ENCODE measurements at regions not wholly inside any gene's neighbourhood (a gene's known extent, or its start where the extent isn't known, plus 50 kb on each side); places are given as distances from the start of the nearest gene placed in this dataset.

DNA sequence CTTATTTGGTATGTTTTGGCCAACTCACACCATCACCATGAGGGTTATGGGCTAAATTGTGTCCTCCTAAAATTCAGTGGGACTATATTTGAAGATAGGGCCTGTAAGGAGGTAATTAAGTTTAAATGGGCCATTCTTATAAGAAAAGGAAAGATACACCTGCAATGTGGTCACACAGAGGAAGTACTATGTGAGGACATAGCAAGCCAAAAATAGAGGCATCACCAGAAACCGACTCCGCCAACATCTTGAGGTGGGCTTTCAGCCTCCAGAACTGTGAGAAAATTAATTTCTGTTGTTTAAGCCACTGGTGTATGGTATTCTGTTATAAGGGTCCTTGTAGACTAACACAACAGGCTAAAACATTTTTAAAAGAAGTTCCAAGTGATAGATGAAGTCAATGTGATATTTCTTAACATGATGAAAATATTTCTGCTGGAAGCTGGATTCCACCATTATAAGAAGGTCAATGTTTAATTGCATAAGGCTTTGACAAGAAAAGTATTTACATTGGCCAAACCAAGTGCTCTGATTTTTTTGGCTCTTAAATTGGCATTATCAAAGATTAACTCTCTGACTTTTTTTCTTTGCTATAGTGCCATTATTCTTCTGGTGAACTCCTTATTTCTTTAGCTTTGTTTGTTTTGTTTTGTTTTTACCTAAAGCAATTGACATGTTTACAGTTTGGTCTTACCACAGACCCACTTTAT is 540.9 kb downstream of the PPARGC1A start:
- DNase-seq (ENCODE audit: low spot score) = no peak

DNA sequence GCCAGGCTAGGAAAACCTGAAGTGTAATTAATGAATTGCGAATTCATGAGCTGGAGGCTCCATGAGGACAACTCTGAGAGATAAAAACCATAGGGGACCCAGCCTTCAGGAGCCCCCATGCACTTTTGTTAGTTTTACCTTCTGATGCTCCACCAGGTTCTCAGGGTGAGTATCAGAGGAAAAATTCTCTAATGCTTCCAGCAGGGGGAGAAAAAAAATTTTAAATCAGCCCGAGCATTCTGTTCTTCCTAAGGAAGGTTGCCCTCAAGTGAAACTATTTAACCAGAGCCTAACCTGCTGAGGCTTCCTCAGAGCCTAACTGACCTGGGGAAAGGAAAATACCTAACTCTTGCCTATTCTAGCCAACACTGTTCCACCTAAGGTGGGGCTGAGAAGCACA is 552.6 kb downstream of the PPARGC1A start:
- no peak for DNase-seq (ENCODE audit: low spot score)

DNA sequence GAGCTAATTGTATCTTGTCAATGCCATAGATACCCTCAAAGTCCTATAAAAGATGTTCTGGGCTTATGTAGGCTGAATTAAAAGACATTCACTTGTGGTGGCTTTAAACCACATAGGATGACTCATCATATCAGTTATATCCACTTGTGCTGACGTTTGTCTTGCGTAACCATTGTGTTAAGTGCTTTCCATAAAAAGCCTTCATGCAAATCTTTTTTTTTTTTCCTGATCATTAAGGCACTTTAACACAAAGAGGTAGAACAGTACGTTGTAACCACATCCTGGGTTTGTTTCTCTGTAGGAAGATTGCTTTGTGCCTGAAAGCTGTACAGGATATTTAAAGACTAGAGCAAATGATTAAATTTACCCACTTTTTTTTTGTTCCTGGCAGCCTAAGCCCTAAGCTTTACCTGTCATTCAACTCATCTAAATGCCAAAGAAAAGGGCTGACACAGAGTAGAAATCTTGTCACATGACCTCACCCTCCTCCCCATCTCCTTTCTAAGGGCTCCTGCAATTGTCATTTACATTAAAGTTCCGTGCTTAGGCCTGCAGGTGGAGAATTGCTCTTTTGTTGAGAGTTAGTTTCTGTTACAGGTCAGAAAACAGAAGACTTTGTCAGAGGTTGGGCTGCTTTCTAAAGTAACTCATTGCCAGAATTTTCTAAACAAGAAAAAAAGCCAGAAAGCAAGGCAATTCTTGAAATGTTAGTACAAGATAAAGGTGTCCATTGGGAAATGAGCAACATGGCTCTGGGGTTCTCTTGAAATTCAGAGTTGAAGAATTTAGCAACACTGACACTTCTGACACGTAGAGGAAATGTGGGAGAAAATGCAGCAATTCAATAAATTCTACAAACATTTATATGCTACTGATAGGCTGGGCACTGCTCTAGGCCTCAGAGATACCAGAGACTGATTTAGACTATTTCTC is 555.6 kb downstream of the PPARGC1A start:
- no peak for DNase-seq (ENCODE audit: low spot score)

DNA sequence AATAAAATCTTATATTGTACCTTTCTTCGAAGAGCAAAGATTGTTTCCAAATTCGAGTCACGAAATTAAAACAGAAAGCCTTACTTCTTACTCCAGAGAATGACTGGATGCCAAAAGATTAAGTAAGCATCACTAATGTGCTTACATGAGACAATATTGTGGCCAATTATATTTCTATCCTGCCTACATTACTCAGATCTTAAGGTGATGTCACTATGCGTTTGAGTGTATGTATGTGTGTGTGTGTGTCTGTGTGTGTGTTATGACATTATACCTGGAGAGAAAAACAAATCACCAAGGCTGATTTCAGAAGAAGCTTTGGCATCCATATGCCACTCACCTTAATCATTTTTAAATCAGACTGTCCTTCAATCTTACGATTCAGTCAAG is 556.3 kb downstream of the PPARGC1A start:
- no peak for DNase-seq (ENCODE audit: low spot score)

DNA sequence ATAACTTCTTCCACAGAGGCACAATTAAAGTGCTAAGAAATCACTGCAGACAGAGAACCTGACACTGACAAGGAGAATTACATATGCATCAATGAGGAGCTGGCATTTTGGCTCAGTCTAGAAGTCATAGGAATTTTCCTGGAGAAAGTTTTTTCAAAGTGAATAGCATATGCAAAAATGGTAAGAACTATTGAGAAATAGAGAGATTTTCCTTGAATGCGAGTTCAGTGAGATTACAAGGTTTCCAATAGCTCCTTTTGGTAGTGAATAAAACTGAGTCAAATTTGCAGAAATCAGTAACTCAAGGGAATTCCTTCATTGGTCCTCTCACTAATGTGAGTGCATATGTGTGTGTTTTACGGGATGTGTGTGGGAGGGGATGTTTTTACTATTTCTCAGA is 557.5 kb downstream of the PPARGC1A start:
- no peak for DNase-seq (ENCODE audit: low spot score)

DNA sequence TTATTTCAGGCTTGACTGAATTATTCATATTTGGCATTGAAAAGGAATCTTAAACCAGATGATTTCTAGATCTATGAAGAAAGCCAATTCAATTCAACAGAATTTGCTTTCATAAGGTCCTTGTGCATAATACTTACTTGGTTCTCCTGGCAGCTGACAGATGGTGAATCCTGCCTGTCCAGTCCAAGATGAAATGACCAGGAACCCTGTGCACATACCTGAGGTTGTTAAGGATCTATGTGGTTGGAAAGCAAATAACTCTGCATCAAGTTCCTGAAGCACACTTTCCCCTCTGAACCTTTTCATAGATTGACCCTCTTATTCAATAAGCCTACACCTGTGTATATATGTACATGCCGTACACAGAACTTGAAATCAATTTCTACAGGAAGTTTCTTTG is 562.7 kb downstream of the PPARGC1A start:
- DNase-seq (ENCODE audit: low spot score) = no peak

DNA sequence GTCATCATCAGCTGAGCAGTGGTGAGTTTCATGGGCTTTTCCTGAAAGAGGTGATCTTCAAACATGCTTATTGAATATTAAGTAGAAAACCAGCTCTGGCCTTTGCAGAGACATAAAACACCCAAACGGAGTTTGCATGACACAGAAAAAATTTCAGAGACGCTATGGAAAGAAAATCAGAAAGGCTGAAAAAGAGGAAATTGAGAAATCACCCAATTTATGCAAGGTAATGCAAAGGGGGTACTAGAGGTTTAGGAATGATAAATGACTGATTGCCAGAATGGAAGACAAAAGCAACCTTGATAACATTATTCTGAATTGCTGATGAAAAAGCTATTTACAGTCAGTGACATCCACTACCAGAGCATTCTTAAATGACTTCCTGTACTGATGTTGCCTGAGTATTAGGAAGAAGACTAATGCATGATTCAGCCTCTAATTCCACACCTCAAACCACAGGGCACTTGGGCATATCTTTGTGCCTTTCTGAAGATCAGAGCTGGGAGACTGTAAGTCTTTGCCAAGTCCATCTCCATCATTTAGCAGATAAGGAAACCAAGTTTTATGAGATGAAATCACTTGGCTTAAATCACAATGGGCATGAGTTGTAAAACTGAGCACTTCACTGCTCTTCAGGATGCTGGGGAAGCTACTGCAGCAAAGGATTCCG is 565.7 kb downstream of the PPARGC1A start:
- no peak for DNase-seq (ENCODE audit: low spot score)

DNA sequence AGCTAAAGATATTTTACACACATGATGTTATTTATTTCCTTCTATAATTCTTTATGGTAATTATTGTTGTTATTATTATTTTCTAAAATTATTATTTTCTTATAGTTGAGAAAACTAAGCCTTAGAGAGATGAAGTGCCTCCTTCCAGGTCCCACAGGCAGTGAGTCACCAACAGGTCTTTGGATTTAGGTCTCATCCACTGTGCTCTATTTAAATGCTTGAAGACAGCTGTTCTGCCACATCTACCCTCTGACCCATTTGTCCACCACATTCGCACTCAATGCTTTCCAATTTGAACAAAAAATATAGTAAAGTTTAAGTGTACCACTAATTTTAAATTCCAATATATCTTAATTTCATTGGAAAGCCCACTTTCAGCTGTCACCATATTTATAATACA is 566.4 kb downstream of the PPARGC1A start:
- no peak for DNase-seq (ENCODE audit: low spot score)

DNA sequence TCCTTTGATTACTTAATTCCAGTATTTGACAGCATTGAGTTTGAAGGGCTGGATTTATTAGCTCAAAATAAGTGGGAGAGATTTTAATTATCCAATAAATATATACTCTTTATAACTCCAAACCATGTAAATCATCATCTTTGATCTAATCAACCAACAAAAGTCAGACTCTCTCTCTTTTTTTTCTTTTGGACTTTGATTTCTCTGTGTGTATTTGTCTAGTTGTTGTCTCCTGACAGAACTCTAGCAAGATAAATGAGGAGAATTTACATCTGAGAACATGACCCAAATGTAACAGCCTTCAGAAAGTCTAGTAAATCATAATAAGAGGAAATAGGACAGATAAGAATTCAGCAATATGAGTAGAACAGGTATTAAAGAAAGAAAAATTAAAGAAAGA is 567.1 kb downstream of the PPARGC1A start:
- DNase-seq (ENCODE audit: low spot score) = no peak

DNA sequence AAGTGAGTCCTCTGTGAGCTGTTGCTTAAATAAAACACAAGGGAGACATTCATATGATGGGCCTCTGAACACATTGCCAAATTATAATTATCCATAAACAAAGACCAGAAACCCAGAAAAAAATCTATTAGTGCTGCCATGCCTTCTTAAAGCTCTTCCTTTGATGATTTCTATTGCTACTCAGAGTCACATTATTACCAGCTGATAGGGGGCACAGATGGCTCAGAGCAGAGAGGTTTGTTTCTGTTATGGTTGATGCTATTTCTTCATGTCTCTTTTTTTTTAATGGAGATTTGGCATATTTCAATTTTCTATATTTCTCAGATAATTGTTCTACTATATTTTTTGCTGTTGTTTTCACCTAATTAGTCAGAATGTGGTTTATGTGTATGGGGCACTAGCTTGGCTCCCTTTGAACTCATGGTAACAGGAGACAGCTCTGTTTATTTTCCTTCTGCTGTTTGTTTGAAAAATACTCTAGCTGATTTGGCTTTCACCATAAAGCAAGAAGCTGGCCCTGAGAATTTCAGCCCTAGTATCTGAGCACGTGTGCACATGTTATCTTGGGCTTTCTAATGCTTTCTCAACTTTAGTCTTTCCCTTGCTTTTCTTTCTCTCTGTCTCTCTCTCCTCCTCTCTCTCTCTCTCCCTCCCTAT is 568.8 kb downstream of the PPARGC1A start:
- no peak for DNase-seq (ENCODE audit: low spot score)

DNA sequence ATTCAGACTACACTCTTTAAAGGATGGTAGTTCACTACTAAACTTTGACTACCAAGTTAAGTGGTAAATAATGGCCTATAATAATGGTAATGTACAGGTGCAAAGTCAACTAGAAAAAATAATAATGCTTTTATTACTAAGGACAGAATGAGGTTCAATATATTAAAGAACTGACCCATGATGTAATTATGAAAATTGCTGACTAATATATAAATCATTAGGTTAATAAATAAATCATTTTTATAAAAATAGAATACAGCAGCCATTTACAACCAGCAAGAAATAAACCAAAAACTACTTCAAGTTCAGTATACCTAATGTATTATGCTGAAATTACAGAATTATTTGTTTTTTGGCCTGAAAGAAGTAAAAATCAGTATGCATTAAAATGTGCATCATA is 577.2 kb downstream of the PPARGC1A start:
- no peak for DNase-seq (ENCODE audit: low spot score)

DNA sequence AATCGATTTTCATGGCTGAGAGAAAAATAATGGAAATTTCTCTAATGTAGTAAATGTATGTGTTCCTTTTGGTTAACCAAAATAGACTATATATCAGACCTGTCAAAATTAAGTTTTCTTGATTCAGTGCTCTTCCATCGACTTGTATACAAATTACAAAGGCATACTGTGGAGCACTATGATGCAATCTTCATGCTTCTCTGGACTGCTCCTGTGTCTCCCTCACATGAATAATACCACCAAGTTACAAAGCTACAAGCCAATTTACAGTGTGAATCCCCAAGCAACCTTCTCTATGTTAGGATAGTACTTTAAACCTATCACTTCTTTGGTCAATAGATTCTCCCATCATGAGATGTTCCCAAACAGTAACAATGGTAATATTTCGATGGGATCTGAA is 577.9 kb downstream of the PPARGC1A start:
- DNase-seq (ENCODE audit: low spot score) = no peak

DNA sequence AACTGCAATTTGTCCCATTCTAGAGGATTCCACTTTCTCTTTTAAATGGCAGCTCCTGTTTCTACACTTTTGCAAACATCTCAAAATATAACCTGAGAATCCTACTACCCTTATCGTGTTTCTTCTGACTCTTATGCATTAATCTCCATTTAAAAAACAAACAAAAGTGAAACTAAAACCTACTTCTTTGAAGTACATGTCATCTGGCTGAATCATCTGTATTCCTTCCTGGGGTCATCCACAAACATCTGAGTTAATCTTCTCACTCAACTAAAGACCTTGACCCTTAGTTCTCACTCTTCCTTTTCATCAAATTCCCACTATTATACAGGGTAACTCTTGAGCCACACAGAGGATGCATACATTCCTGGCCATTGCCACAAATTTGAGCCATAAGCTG is 584.8 kb downstream of the PPARGC1A start:
- no peak for DNase-seq (ENCODE audit: low spot score)

DNA sequence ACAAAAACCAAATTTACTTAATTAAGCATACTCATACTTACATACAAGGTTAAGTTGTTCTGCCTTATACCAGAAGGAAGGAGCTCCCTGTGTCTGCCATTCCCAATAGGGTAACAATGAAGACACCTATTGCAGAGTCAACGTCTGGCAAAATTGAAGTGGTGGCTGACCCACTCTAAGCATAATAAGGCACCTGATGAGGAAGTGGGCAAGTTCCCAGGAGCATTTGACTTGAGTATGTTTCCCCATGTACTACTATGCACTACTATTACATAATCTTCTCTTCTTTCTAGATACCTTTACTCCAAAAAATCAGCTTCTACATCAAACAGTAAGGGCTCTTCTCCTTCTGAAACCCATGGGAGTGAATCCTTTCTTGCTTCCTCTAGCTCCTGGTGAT is 591.5 kb downstream of the PPARGC1A start:
- DNase-seq (ENCODE audit: low spot score) = no peak

DNA sequence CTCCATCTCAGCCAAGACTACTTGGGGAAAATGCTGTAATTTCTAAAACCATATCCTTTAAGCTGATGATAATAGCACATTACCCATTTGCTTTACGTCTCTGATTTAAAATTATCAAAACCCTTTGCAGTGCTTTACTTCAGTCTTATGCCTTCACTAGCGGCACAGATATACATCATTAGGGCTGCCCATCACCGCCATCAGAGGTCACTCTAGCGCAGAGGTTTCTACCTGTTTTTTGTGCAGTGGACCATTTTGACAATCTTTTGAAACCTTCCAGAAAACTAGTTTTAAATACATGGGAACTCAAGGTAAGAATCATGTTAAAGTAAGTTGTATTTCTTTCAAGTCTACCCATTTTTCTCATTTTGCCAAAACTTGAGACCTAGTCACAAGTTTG is 592.5 kb downstream of the PPARGC1A start:
- DNase-seq (ENCODE audit: low spot score) = no peak

DNA sequence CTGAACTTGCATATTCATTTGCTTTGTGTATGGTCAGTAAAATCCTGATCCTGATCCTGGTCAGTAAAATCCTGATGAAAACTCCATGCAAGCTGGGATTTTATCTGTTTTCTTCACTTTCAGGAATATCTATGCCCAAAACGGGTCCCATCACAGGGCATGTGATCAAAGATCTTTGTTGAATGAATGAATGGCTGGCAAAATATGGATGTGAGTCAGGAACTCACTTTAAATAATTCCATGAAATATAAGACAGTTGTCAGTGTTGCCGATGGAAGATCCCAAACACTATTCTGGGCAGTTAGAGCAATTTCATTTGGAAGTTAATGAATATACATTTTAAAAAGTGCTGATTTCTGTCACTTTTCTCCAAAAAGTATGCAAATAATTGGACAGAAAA is 598.4 kb downstream of the GBA3 start:
- DNase-seq (ENCODE audit: low spot score) = no peak

DNA sequence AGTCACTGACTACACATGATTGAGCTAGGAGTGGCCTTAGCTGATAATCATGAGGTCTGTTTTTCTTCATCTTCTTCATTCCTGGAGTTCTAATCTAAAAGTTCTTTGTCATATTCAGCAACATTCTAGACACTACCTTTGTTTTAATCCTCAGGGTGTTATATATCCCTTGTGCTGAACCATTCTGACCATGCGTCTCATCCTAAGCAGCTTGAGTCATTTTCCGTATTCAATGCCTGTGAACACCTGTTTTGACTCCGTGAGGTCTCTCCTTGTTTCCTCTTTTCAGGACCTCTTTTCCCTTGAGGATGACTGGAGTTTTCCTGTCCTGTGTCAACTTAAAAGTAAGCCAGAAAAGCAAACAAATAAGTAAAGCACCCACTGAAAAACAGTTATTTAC is 597.9 kb downstream of the GBA3 start:
- DNase-seq (ENCODE audit: low spot score) = no peak

DNA sequence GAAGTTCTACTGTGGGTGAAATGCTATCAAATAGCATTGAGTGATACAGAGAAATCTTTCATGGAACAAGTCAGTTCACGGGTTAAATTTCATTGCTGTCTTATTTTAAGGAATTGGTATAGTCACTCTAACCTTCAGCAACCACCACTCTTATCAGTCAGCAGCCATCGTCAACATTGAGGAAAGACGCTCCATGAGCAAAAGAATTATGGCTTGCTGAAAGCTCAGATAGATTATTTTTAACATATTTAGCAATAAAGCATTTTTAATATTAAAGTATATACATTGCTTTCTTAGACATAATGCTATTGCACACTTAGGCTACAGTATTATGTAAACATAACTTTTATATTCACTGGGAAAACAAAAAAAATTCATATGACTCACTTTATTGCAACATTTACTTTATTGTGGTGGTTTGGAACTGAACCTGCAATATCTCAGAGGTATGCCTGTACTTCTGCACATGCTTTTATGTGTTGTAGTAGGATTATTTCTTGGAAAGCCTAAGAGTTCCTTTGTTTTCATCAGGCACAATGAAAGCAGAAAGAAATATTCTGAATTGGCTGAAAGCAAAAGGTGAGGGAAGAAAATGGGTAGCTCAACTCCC is 586.7 kb downstream of the GBA3 start:
- no peak for DNase-seq (ENCODE audit: low spot score)

DNA sequence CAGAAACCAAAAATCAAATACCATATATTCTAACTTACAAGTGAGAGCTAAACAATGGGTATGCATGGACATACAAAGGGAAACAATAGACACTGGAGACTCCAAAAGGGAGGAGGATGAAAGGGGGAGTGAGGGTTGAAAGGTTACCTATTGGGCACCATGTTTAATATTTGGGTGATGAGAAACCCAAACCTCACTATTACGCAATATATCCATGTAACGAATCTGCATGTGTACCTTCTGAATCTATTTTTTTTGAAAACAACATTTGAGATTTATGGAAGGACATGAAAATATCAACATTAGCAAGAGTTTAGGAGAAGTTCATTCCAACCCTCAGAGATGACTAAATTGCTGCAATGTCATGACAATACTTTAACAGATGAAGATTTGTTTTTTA is 586.1 kb downstream of the GBA3 start:
- DNase-seq (ENCODE audit: low spot score) = no peak

DNA sequence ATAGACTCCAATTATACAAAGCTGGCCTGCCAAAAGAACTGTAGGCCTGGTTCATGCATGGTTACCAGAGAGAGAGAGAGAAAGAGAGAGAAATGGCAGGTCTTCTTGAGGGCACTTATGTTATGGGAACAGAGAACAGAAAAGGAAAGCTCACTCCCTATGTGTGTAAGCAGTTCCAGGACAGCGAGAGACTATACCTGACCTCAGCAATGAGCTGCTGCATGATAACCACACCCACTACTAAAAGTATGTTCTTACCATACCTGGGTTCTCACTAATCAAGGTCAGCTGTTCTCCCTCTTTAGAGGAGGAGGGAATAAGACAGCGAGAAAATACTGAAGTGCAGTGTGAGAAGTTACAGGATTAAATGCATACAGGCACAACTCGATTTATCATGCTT is 583.3 kb downstream of the GBA3 start:
- no peak for DNase-seq (ENCODE audit: low spot score)

DNA sequence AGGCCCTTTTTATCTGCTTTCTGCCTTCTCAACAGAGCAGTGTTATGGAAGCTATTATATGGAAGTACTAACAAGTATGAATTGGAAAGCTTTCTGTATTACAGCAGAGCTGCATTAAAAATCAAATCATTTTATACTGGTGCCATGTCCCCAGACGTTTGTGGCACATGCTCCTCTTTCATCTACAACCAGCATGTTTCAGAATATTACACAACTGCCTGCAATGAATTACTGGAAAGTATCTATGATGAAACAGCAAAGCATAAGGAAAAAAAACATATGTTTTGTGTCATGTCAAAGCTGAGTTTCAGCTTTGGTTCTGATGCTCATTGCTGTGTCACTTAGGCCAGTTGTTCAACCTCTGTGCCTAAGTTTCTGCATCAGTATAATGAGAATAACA is 576.8 kb downstream of the GBA3 start:
- no peak for DNase-seq (ENCODE audit: low spot score)
